Activated T-cell treated with anti-CD3 and anti-CD28 coated beads, Interleukin-2, amount 50 U/mL, for 4 hours (primary cell): ENCODE measurements at regions not wholly inside any gene's neighbourhood (a gene's known extent, or its start where the extent isn't known, plus 50 kb on each side); places are given as distances from the start of the nearest gene placed in this dataset.
"Not testable (repeated sequence)": the region's sequence is repeated elsewhere in the genome, so short reads cannot be mapped to it uniquely, and the experiment has no call there.

Experiments
- ATAC-seq, 2 donors: fragments of 200-7000 bp; cut with Tn5 transposase; one replicate each; pipeline ENCODE4 v1.10.0; 2021
- DNase-seq: peaks from one replicate; pipeline ENCODE4 v3.0.0-alpha.2; 2020
- H3K27me3 Mint-ChIP-seq: one replicate; pipeline ENCODE4 v1.8.0; 2021; ENCODE audit warnings: low read depth, mixed read lengths
- H3K36me3 Mint-ChIP-seq: one replicate; pipeline ENCODE4 v1.8.0; 2022; ENCODE audit warnings: mixed read lengths; ENCODE audit not compliant: insufficient read depth
- H3K4me1 Mint-ChIP-seq: one replicate; pipeline ENCODE4 v1.8.0; 2021; ENCODE audit warnings: low read depth, mixed read lengths
- H3K4me3 Mint-ChIP-seq: one replicate; pipeline ENCODE4 v1.8.0; 2021; ENCODE audit warnings: mild to moderate bottlenecking, moderate library complexity, mixed read lengths
- H3K9me3 Mint-ChIP-seq: one replicate; pipeline ENCODE4 v1.8.0; 2021; ENCODE audit warnings: mixed read lengths

DNA sequence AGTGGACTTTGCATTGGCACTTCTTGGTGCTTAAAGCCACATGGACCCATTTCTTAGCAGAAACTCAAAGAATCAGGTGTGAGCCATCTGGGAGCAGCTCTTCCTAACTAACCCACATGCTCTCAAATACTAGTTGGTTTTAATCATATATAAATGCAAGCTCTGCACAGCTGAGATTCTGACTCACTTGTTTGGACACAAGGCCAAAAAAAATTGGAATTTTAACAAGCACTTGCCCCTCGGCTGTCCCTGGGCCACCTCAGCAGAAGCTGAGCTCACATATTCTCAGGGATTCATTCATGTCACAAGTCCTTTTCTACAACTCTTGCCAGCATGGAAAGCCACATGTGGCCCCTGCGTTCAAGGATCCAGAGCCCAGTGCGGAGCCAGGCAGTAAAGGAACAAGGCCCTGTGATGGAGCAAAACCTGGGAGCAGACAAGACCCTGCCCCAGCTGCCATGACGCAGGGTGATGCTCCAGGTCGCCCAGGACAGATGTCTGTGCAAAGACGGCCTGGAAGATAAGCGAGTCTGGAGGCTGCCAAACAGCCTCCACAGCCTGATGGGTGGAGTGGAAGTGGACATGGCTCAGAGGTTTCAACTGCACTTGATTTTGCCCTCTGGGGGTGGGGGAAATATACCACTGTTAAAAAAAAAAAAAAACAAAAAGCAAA, 266.5 kb downstream of the EIPR1 start:
- Mint-ChIP-seq H3K9me3 (no peaks in the 10 kb centered on the region), H3K4me1 (no peaks in the 10 kb centered on the region), H3K4me3 (no peak overlapping the region), H3K27me3 (no peaks in the 10 kb centered on the region), H3K36me3 (peaks cover 2% of the 10 kb centered on the region)
- no peak for ATAC-seq
- DNase-seq, result no peak

DNA sequence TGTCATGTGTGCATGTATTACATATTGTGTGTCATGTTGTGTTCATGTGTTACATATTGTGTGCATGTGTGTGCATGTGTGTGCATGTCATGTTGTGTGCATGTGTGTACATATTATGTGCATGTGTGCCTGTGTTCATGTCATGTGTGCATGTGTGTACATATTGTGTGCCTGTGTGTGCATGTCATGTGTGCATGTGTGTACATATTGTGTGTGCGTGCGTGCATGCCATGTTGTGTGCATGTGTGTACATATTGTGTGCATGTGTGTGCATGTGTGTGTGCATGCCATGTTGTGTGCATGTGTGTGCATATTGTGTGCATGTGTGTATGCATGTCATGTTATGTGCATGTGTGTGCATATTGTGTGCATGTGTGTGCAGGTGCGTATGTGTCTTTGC, 267.1 kb downstream of the EIPR1 start:
- DNase-seq, result no peak
- no peaks in the 10 kb centered on the region for H3K9me3 Mint-ChIP-seq

DNA sequence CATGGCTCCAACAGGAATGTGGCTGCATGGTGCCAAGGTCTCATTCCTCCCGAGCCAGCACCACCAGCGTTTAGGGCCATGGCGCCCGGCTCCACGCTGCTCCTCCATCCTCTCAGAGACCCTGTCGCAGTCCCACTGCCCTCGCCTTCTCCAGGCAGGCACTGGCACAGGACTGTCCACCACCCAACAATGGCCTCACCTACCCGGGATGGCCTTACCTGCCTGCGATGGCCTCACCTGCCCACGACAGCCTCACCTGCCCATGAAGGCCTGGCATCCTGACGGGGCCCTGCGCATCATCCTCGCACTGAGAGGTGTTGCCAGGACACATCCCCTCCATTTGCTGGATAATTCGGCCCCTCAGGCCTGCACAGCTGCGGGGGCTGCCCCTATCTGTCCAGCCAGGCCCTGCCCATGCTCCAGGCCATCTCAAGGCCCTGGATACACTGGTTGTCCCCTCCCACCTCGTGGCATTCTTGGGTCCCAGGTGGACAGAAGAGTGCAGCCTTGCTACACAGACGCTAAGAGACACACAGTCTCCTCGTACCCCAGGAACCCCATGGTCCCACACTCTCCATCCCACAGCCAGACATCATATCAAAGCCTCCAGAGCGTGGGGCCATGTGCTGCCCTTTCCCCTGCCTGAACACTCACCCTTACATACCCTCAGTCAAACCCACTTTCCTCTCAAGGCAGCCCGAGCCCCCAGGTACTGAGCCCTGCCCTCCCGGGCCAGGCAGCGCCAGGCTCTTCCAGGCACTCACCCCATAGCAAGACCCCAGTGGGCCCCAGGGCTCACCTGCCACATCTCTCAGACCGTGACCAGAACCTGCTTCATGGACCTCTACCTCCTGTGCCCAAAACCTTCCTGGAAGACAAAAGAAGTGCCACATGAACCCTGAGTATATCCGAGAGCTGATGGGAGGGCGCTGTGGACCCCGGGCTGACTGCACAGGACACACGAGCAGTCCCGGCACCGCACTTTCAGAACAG, 268.6 kb downstream of the EIPR1 start:
- Mint-ChIP-seq H3K36me3 (peaks cover 2% of the 10 kb centered on the region), H3K4me3 (no peak overlapping the region), H3K9me3 (no peaks in the 10 kb centered on the region), H3K27me3 (no peaks in the 10 kb centered on the region), H3K4me1 (no peaks in the 10 kb centered on the region)
- no peak for ATAC-seq
- DNase-seq, result no peak

More for the DNA sequence above, 267.1 kb downstream of the EIPR1 start:
- Mint-ChIP-seq H3K36me3 (peaks cover 2% of the 10 kb centered on the region), H3K27me3 (no peaks in the 10 kb centered on the region), H3K4me3 (no peak overlapping the region), H3K4me1 (no peaks in the 10 kb centered on the region)
- no peak for ATAC-seq

DNA sequence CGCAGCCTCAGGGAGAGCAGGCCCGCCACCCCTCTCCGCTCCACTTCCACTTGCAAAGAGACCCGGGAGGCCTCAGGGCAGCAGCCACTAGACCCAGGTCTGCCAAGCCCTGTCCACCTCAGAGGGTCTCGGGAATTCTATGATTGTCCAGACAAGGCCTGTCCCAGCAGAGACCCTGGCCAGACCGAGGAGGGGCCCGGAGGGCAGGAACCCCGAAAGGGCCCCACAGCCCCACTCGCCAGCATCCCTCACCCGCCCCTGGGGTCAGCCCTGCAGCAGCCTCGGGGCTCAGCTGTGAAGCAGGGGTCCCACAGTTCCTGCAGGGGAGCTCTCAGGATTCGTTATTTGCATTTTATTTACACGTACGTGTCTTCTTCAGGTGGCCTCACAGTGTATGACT, 269.5 kb downstream of the EIPR1 start:
- no peak overlapping the region for H3K4me3 Mint-ChIP-seq
- H3K27me3 Mint-ChIP-seq, result no peaks in the 10 kb centered on the region
- H3K4me1 Mint-ChIP-seq, result no peaks in the 10 kb centered on the region
- DNase-seq, result no peak
- ATAC-seq, result no peak
- no peaks in the 10 kb centered on the region for H3K36me3 Mint-ChIP-seq
- H3K9me3 Mint-ChIP-seq, result no peaks in the 10 kb centered on the region

DNA sequence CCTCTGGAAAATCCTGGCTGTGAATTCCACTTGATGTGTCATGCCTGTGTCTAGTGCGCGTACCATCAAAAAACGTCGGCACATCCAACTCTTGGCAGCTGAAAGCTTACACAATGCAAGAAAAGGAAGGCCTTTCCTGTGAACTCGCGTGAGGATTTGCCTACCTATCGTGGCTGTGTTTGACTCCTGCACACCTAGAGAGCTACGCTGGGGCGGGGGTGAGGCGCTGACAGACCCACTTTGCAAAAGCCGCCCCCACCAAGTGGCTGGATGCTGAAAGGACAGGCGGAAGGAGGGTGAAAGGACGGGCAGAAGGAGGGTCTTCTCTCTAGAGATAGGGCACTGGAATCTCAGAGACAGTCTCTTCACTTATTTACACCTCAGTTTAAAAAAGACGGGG, 270.1 kb downstream of the EIPR1 start:
- no peak for DNase-seq
- no peak for ATAC-seq
- Mint-ChIP-seq H3K27me3 (no peaks in the 10 kb centered on the region), H3K36me3 (no peaks in the 10 kb centered on the region), H3K4me3 (no peak overlapping the region), H3K9me3 (no peaks in the 10 kb centered on the region), H3K4me1 (no peaks in the 10 kb centered on the region)

DNA sequence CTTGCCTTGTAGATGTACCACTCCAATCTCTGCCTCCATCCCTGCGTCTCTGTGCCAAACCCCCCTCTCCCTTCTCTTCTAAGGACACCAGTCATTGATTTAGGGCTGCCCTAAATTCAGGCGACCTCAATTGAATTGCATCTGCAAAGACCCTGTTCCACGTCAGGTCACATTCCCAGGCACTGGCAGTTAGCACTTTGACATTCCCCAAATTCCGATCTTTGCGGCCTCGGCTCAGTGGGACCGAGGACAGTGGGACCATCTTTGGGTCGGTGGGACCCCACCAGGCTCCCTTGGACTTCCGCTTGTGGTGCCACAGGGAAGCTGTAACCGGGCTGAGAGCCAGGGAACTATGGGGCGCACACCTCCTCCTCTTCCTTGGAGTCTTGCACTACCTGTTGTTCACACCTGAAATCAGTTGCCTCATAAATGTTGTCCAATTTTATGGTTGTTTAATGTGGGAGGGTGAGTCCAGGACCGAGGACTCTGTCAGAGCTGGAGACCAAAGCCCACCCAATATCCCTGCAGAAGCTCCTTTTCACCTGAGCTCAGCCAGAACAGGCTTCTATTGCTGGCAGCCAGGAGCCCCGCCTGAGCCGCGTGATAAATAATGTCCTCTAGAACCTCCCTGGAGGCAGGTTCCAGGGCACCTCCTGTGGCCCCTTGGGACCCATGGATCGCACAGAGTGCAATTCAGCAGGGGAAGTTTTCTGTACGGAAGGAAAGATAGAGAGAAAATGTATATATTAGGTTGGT, 271.6 kb downstream of the EIPR1 start:
- Mint-ChIP-seq H3K4me3 (no peak overlapping the region), H3K9me3 (no peaks in the 10 kb centered on the region), H3K27me3 (peaks cover 5% of the 10 kb centered on the region), H3K4me1 (no peaks in the 10 kb centered on the region), H3K36me3 (no peaks in the 10 kb centered on the region)
- DNase-seq (no peak), ATAC-seq (no peak)

DNA sequence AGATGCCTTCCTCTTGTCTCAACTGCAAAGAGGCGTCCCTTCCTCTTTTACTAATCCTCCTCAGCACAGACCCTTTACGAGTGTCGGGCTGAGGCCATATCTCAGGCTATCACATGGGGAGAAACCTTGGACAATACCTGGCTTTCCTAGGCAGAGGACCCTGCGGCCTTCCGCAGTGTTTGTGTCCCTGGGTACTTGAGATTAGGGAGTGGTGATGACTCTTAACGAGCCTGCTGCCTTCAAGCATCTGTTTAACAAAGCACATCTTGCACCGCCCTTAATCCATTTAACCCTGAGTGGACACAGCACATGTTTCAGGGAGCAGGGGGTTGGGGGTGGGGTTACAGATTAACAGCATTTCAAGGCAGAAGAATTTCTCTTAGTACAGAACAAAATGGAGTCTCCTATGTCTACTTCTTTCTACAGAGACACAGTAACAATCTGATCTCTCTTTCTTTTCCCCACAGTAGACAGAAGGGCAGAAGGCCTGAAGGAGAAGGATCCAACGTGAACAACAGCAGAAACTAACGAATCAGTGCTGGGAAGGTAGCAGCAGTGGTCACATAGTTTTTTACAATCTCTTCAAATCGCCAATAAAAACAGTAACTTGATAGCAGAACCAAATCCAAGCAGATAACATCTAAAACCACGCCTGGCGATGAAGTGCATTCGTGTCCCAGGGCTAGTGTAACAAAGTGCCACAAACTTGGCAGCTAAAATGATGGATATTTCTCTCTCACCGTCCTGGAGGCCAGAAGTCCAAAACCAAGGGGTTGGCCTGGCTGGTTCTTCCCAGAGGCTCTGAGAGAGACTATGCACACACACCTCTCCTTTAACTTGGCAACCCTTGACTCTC, 272.4 kb downstream of the EIPR1 start:
- not testable (repeated sequence) for H3K4me3 Mint-ChIP-seq, ATAC-seq, H3K9me3 Mint-ChIP-seq

DNA sequence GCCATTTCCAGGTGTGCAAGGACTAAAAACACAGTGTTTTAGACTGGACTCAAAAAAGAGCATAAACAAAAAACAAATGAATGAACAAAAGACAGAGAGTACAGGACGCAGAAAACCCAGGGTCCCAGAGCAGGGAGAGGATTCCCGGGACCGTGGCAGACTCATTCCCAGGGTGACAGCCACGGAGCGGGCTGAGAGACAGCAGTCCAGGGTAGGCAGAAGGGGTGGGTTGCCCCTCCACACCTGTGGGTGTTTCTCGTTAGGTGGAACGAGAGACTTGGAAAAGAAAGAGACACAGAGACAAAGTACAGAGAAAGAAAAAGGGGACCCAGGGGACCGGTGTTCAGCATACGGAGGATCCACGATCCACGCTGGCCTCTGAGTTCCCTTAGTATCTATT, 273.4 kb downstream of the EIPR1 start:
- H3K27me3 Mint-ChIP-seq, result peaks cover 8% of the 10 kb centered on the region
- no peaks in the 10 kb centered on the region for H3K9me3 Mint-ChIP-seq
- H3K4me3 Mint-ChIP-seq, result no peak overlapping the region
- ATAC-seq, result no peak
- DNase-seq, result no peak
- H3K36me3 Mint-ChIP-seq, result no peaks in the 10 kb centered on the region
- H3K4me1 Mint-ChIP-seq, result no peaks in the 10 kb centered on the region

More for the DNA sequence above, 272.4 kb downstream of the EIPR1 start:
- not testable (repeated sequence) for H3K27me3 Mint-ChIP-seq, H3K36me3 Mint-ChIP-seq, DNase-seq, H3K4me1 Mint-ChIP-seq

DNA sequence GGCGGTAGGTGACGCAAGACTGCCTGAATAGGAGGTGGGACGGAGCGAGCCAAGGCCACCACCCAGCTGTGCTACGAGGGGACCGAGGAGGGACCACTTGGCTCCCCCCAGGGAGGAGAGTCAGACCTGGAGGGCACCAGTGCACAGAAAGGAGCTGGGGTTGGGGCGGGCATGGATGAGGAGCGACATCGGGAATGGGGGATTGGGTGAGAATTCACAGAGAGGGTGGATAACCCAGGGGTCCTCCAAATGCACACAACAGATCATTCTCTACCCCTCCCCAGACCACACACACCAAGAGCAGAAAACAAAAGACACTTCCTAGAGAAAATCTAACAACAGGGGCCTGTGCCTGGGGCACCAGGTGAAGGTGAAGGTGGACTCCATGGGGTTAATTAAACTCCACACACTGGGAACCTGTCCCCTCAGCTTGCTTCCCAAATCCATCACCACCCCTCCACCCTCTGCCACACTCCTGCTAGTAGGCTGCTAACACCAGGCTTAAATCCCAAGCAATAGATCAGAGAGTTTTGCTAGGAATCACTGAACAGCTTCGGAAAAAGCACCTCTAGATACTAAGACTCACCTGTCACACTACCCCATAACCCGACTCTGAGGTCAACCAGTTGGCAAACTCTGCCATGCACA, 274.6 kb downstream of the EIPR1 start:
- DNase-seq (no peak), ATAC-seq (no peak)
- no peaks in the 10 kb centered on the region for H3K9me3 Mint-ChIP-seq
- H3K36me3 Mint-ChIP-seq, result no peaks in the 10 kb centered on the region
- no peaks in the 10 kb centered on the region for H3K4me1 Mint-ChIP-seq
- H3K27me3 Mint-ChIP-seq, result peaks cover 8% of the 10 kb centered on the region
- H3K4me3 Mint-ChIP-seq, result no peak overlapping the region

DNA sequence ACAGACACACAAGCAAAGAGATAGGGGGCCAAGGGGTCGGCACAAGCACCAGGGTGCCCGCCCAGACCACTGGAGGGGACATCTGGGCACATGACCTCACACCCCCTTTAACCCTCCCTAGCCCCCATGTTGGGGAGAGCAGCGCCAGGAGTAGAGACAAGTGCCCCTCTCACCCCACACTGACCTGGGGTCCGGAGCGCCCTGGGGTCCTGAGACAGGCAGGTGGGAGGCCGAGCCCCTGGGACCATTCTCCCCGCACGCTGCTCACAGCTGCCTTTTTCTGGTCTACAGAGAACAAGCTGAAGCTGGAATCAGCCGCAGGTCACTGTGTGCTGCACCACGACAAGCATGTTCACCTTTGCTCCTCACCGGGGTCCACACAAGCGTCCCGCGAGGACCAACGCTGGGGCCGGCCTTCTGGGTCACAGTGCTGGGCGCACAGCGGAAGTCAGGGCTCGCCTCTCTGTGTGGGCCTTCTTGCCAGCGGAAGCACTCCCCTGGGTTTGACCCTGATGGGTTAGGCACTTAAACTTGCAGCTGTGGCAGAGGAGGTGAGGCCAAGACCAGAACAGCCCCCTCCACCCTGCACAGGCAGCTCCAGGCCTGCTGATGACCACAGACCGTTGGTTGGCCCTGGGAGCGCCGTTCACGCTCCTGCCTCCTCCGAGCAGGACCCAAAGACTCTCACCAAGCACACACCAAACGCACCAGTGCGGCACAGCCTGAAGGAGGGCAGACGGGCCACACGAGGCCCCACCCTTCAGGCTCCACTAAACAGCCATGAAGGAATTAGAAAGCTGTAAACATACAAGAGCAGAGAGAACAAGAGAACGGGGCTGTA, 275.3 kb downstream of the EIPR1 start:
- DNase-seq (no peak), ATAC-seq (no peak)
- no peaks in the 10 kb centered on the region for H3K36me3 Mint-ChIP-seq
- peaks cover 14% of the 10 kb centered on the region for H3K27me3 Mint-ChIP-seq
- no peak overlapping the region for H3K4me3 Mint-ChIP-seq
- no peaks in the 10 kb centered on the region for H3K4me1 Mint-ChIP-seq
- no peaks in the 10 kb centered on the region for H3K9me3 Mint-ChIP-seq

DNA sequence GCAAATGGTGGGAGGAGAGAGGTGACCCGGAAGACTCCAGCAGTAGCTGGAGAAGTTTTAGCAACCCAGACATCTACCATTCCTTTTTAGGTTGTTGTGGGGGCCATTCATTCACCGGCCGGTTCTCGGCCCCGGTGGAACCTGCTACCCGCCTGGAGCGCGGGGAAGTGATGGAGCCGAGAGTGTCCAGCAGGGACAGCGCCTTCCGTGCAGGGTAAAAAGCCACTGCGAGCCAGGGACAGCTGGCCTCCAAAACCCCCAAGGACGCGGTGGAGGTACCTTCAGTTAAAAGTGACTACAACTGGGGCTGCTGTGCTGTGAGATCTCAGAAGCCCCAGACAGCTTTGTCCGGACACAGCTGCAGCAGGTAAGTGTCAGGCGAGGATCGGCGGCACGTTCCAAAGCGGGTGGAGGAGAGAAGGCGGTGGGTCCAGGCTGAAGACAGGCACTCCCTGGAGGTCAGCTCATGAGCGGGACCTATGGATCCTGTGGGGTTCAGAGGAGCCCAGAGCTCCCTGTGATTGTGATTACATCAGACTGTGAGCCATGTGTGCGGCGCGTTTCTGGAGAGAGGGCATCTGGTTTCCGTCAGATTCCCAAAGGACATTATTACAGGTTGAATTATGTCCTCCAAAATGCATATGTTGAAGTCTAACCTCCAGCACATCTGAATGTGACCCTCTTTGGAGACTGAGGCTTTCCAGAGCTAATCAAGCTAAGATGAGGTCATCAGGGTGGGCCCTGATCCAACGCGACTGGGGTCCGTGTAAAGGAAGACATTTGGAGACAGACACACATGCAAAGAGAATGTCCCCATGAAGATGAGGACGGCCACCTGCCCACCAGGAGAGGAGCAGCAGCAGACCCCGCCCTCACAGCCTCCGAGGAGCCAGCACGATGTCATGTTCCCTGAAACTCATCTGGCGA, 276.3 kb downstream of the EIPR1 start:
- Mint-ChIP-seq H3K27me3 (peaks cover 14% of the 10 kb centered on the region), H3K36me3 (no peaks in the 10 kb centered on the region), H3K4me1 (no peaks in the 10 kb centered on the region), H3K9me3 (no peaks in the 10 kb centered on the region), H3K4me3 (no peak overlapping the region)
- ATAC-seq, result no peak
- no peak for DNase-seq

DNA sequence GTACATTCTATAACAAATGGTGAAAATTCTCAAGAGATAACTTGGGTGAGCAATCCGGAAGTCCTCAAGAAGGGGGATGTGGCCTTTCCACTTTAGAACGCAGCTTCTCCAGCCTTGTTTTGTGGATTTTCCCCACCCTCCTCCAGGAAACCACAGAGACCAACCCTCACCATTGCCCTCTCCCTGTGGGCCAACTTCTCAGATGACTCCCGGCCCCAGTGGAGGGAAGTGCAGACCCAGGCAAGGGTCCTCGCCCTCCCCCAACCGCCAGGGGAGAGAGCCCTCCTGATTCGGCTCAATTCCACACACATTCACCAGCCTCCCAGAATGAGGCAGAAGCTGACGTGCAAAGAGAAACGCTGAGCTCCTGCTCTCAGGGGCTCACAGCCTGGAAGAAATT, 277.2 kb downstream of the EIPR1 start:
- no peak for ATAC-seq
- DNase-seq, result no peak
- peaks cover 14% of the 10 kb centered on the region for H3K27me3 Mint-ChIP-seq
- no peak overlapping the region for H3K4me3 Mint-ChIP-seq
- H3K9me3 Mint-ChIP-seq, result no peaks in the 10 kb centered on the region
- H3K36me3 Mint-ChIP-seq, result no peaks in the 10 kb centered on the region
- H3K4me1 Mint-ChIP-seq, result no peaks in the 10 kb centered on the region
